ENCODE measurements at regions not wholly inside any gene's neighbourhood (a gene's known extent, or its start where the extent isn't known, plus 50 kb on each side); places are given as distances from the start of the nearest gene placed in this dataset.
"Not testable (repeated sequence)": the region's sequence is repeated elsewhere in the genome, so short reads cannot be mapped to it uniquely, and the experiment has no call there.

- not testable (repeated sequence) for TF ChIP-seq CTCF (IDR thresholded peaks at IDR 0.05 in 4 of 5, conservative IDR thresholded peaks at IDR 0.05 in 1 of 5); POLR2A (IDR thresholded peaks at IDR 0.05)
These were observed 726.9 kb upstream of the TMEFF2 start for GRCh38 chr2:192921631-192922030.
